Effector memory CD4-positive, alpha-beta T cell (primary cell): ENCODE measurements at regions not wholly inside any gene's neighbourhood (a gene's known extent, or its start where the extent isn't known, plus 50 kb on each side); places are given as distances from the start of the nearest gene placed in this dataset.

ENCODE experiments used
- DNase-seq, 3 donors: peaks; one replicate each; pipeline ENCODE4 v3.0.0-alpha.2; 2020
- H3K27ac ChIP-seq: 2 replicates; pipeline ENCODE4 v1.7.0; 2013; ENCODE audit warnings: mild to moderate bottlenecking, low read length, moderate library complexity; ENCODE audit not compliant: insufficient read depth, poor library complexity, severe bottlenecking
- H3K27me3 ChIP-seq: replicated peaks from 2 replicates; pipeline ENCODE4 v1.7.0; 2013; ENCODE audit warnings: mild to moderate bottlenecking, low read length; ENCODE audit not compliant: insufficient read depth, control insufficient read depth, poor library complexity, severe bottlenecking
- H3K36me3 ChIP-seq: 2 replicates; pipeline ENCODE4 v1.7.0; 2013; ENCODE audit warnings: mild to moderate bottlenecking, low read length, moderate library complexity; ENCODE audit not compliant: control insufficient read depth, insufficient read depth
- H3K4me1 ChIP-seq: 2 replicates; pipeline ENCODE4 v1.7.0; 2013; ENCODE audit warnings: low read length, mild to moderate bottlenecking; ENCODE audit not compliant: control insufficient read depth, insufficient read depth, poor library complexity, severe bottlenecking
- H3K4me3 ChIP-seq: 2 replicates; pipeline ENCODE4 v1.7.0; 2013; ENCODE audit warnings: low read length, low read depth, mild to moderate bottlenecking; ENCODE audit not compliant: insufficient read depth, poor library complexity, severe bottlenecking
- H3K9me3 ChIP-seq: 2 replicates; pipeline ENCODE4 v1.7.0; 2013; ENCODE audit warnings: mild to moderate bottlenecking, low read length, moderate library complexity; ENCODE audit not compliant: control insufficient read depth

GRCh38 chrX:124804962-124805361 is 458.6 kb downstream of the SH2D1A start:
- Histone ChIP-seq H3K4me3 (no peak overlapping the region), H3K27ac (no peak overlapping the region), H3K9me3 (no peaks in the 10 kb centered on the region), H3K27me3 (no peaks in the 10 kb centered on the region), H3K36me3 (no peaks in the 10 kb centered on the region), H3K4me1 (no peaks in the 10 kb centered on the region)
- DNase-seq, result no peak

GRCh38 chrX:124805486-124805885 is 459.1 kb downstream of the SH2D1A start:
- no peaks in the 10 kb centered on the region for H3K9me3 ChIP-seq
- no peaks in the 10 kb centered on the region for H3K36me3 ChIP-seq
- DNase-seq, result no peak
- H3K27ac ChIP-seq, result no peak overlapping the region
- H3K4me1 ChIP-seq, result no peaks in the 10 kb centered on the region
- no peak overlapping the region for H3K4me3 ChIP-seq
- H3K27me3 ChIP-seq, result no peaks in the 10 kb centered on the region

- Histone ChIP-seq H3K4me3 (no peak overlapping the region), H3K4me1 (no peaks in the 10 kb centered on the region), H3K9me3 (no peaks in the 10 kb centered on the region), H3K36me3 (no peaks in the 10 kb centered on the region), H3K27ac (no peak overlapping the region), H3K27me3 (no peaks in the 10 kb centered on the region)
- DNase-seq, result no peak
Observed at GRCh38 chrX:124814106-124814505, 467.7 kb downstream of the SH2D1A start.

GRCh38 chrX:124818033-124818432 is 471.7 kb downstream of the SH2D1A start:
- DNase-seq, result no peak
- H3K36me3 ChIP-seq, result no peaks in the 10 kb centered on the region
- no peak overlapping the region for H3K27ac ChIP-seq
- H3K9me3 ChIP-seq, result no peaks in the 10 kb centered on the region
- H3K4me1 ChIP-seq, result no peaks in the 10 kb centered on the region
- H3K4me3 ChIP-seq, result no peak overlapping the region
- no peaks in the 10 kb centered on the region for H3K27me3 ChIP-seq

GRCh38 chrX:124818764-124819163 is 472.4 kb downstream of the SH2D1A start:
- H3K27me3 ChIP-seq, result no peaks in the 10 kb centered on the region
- no peaks in the 10 kb centered on the region for H3K4me1 ChIP-seq
- no peak overlapping the region for H3K27ac ChIP-seq
- no peaks in the 10 kb centered on the region for H3K9me3 ChIP-seq
- H3K4me3 ChIP-seq, result no peak overlapping the region
- DNase-seq, result no peak
- no peaks in the 10 kb centered on the region for H3K36me3 ChIP-seq

GRCh38 chrX:124820738-124821137 is 474.4 kb downstream of the SH2D1A start:
- no peak overlapping the region for H3K27ac ChIP-seq
- H3K4me3 ChIP-seq, result no peak overlapping the region
- DNase-seq, result no peak
- H3K9me3 ChIP-seq, result no peaks in the 10 kb centered on the region
- no peaks in the 10 kb centered on the region for H3K36me3 ChIP-seq
- H3K4me1 ChIP-seq, result no peaks in the 10 kb centered on the region
- H3K27me3 ChIP-seq, result no peaks in the 10 kb centered on the region

- H3K36me3 ChIP-seq, result no peaks in the 10 kb centered on the region
- no peaks in the 10 kb centered on the region for H3K4me1 ChIP-seq
- H3K9me3 ChIP-seq, result no peaks in the 10 kb centered on the region
- no peak overlapping the region for H3K4me3 ChIP-seq
- no peaks in the 10 kb centered on the region for H3K27me3 ChIP-seq
- no peak overlapping the region for H3K27ac ChIP-seq
- DNase-seq, result no peak
Observed at GRCh38 chrX:124827258-124827845, 481.0 kb downstream of the SH2D1A start.

GRCh38 chrX:124829930-124830329 is 483.6 kb downstream of the SH2D1A start:
- no peak for DNase-seq
- H3K27ac ChIP-seq, result no peak overlapping the region
- H3K27me3 ChIP-seq, result no peaks in the 10 kb centered on the region

GRCh38 chrX:124836786-124837185 is 482.9 kb upstream of the TEX13C start:
- no peak for DNase-seq
- Histone ChIP-seq H3K4me3 (no peak overlapping the region), H3K36me3 (no peaks in the 10 kb centered on the region), H3K4me1 (no peaks in the 10 kb centered on the region), H3K9me3 (no peaks in the 10 kb centered on the region), H3K27me3 (no peaks in the 10 kb centered on the region), H3K27ac (no peak overlapping the region)

More at GRCh38 chrX:124829930-124830329, 483.6 kb downstream of the SH2D1A start:
- H3K4me1 ChIP-seq, result no peaks in the 10 kb centered on the region
- no peaks in the 10 kb centered on the region for H3K9me3 ChIP-seq
- no peaks in the 10 kb centered on the region for H3K36me3 ChIP-seq
- no peak overlapping the region for H3K4me3 ChIP-seq

GRCh38 chrX:124842205-124842604 is 477.5 kb upstream of the TEX13C start:
- H3K9me3 ChIP-seq, result no peaks in the 10 kb centered on the region
- DNase-seq, result no peak
- H3K27ac ChIP-seq, result no peak overlapping the region
- no peaks in the 10 kb centered on the region for H3K36me3 ChIP-seq
- H3K4me1 ChIP-seq, result no peaks in the 10 kb centered on the region
- H3K27me3 ChIP-seq, result no peaks in the 10 kb centered on the region
- no peak overlapping the region for H3K4me3 ChIP-seq
